ENCODE measurements at regions not wholly inside any gene's neighbourhood (a gene's known extent, or its start where the extent isn't known, plus 50 kb on each side); places are given as distances from the start of the nearest gene placed in this dataset.

DNA sequence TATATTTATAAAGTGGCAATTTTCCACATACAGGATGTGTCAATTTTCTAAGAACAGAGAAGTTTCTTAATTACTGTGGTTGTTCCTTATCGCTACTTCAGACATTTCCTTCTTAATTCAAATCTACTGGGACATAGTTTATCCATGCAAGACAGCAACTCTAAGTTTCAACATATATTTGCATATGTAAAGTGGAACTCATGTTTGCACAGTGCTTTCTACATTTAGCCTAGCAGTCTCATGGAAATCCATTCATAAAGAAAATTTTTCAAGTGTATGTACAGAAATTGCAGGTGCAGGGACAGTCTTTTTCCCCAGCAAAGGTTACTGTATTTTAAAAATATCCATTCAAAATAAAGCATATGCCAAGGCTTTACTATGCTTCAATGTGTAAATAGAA, 956.7 kb upstream of the SEL1L start:
- TF ChIP-seq, protein P1, sequence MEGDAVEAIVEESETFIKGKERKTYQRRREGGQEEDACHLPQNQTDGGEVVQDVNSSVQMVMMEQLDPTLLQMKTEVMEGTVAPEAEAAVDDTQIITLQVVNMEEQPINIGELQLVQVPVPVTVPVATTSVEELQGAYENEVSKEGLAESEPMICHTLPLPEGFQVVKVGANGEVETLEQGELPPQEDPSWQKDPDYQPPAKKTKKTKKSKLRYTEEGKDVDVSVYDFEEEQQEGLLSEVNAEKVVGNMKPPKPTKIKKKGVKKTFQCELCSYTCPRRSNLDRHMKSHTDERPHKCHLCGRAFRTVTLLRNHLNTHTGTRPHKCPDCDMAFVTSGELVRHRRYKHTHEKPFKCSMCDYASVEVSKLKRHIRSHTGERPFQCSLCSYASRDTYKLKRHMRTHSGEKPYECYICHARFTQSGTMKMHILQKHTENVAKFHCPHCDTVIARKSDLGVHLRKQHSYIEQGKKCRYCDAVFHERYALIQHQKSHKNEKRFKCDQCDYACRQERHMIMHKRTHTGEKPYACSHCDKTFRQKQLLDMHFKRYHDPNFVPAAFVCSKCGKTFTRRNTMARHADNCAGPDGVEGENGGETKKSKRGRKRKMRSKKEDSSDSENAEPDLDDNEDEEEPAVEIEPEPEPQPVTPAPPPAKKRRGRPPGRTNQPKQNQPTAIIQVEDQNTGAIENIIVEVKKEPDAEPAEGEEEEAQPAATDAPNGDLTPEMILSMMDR (IDR thresholded peaks at IDR 0.05) = no peak
- TF ChIP-seq POLR2A (IDR thresholded peaks at IDR 0.05) = no peak
- TF ChIP-seq POLR2AphosphoS5 (IDR thresholded peaks at IDR 0.05) = no peak

All from prostate gland (tissue), 2 donors.